ENCODE measurements at regions not wholly inside any gene's neighbourhood (a gene's known extent, or its start where the extent isn't known, plus 50 kb on each side); places are given as distances from the start of the nearest gene placed in this dataset.

GRCh38 chr12:107490010-107490409 lies 195.6 kb upstream of the PWP1 start:
- no peak for DNase-seq (ENCODE audit: low read depth in 1 of 2, low spot score in 1 of 2)

DNA sequence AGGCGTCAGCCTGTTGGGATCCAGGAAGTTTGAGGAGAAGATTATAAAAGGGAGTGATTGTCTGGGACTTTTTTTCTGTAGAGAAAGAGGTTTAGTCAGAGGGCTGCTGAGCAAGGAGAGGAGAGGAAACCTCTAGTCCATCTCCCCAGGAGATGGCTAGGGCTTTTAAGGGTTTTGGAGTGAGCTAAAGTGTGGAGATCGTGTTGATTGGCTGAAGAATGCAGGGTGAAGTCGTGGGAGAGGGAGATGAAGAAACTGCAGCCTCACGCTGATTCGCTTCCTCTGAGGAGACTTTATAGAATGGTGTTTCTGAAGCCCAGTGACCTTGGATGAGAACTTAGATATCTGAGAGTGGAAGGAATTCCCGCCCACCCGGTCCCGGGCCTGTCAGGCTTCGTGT lies 193.7 kb upstream of the PWP1 start:
- DNase-seq (ENCODE audit: low read depth in 1 of 2, low spot score in 1 of 2), result no peak

DNA sequence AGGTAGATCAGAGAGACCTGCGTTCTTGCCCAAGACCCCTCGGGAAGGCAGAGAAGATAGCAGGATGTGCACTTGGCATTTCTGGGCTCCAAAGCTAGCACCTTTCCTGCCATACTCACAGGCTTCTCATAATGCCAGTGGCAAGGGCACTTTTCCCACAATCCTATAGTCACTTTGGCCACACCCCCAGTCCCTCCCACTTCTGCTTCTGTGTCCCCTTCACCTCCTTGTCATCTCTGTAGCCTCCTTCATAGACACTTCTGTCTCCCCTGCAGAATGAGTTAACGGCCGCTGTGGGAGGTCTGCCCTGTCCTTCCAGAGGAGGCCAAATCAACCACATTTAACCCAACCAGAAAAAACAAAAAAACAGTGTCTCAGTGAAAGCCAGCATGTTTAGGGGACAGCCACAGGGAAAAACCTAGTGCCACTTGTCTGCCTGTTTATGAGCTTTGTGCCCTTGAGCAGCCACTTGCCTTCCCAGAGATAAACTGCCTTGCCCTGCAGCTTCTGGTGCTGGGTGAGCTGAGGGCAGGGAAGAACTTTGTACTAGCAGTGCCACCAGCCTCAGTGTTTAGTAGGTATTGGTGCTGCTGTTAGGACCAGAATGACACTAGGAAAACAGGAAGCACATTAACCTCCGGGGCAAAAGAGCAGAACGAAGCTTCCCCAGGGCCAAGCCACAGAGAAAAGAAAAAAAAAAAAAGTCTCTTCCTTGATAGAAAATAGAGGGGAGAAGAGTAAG lies 193.0 kb upstream of the PWP1 start:
- DNase-seq (ENCODE audit: low read depth in 1 of 2, low spot score in 1 of 2), result no peak

- DNase-seq (ENCODE audit: low read depth in 1 of 2, low spot score in 1 of 2), result no peak
Observed at GRCh38 chr12:107493135-107493494, 192.5 kb upstream of the PWP1 start.

DNA sequence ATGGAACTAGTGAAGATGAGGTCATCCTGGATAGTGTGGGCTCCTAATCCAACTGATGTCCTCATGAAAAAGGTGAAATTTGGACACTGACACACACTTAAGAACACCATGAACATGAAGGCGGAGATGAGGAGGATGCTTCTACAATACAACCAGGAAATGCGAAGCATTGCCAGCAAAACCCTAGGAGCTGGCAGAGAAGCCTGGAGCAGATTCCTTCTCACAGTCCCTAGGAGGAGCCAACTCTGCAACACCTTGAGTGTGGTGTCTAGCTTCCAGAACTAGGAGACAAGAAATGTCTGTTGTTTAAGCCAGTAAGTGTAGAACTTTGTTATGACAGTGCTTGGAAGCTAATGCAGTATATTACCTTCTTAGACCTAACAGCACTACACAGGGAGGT lies 191.9 kb upstream of the PWP1 start:
- DNase-seq (ENCODE audit: low read depth in 1 of 2, low spot score in 1 of 2), result no peak

- DNase-seq (ENCODE audit: low read depth in 1 of 2, low spot score in 1 of 2), result no peak
Observed at GRCh38 chr12:107494331-107494730, 191.3 kb upstream of the PWP1 start.

GRCh38 chr12:107495604-107496003 lies 190.0 kb upstream of the PWP1 start:
- DNase-seq (ENCODE audit: low read depth in 1 of 2, low spot score in 1 of 2), result no peak

GRCh38 chr12:107497231-107497630 lies 188.4 kb upstream of the PWP1 start:
- no peak for DNase-seq (ENCODE audit: low read depth in 1 of 2, low spot score in 1 of 2)

- DNase-seq (ENCODE audit: low read depth in 1 of 2, low spot score in 1 of 2), result no peak
Observed at GRCh38 chr12:107500307-107500706, 185.3 kb upstream of the PWP1 start.

DNA sequence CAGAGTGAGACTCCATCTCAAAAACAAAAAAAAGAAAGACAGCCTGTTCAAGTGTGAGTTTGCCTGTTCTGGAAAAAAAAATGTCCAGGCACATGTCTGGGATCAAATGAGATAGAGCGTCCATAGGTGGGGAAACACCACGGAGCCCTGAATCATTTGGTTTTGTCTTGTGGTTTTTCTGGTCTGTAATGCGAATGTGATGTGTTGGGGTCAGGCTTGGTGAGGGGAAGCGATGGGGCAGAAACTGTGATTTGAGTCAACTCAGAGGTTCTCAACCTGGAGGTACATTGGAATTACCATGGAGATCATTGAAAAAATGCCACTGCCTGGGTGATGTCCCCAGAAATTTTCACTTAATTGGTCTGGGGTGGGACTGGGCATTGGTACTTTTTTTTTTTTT lies 183.9 kb upstream of the PWP1 start:
- no peak for DNase-seq (ENCODE audit: low read depth in 1 of 2, low spot score in 1 of 2)

GRCh38 chr12:107503129-107503855 lies 182.3 kb upstream of the PWP1 start:
- no peak for DNase-seq (ENCODE audit: low read depth in 1 of 2, low spot score in 1 of 2)

GRCh38 chr12:107503887-107504885 lies 181.4 kb upstream of the PWP1 start:
- no peak for DNase-seq (ENCODE audit: low read depth in 1 of 2, low spot score in 1 of 2)

- no peak for DNase-seq (ENCODE audit: low read depth in 1 of 2, low spot score in 1 of 2)
Observed at GRCh38 chr12:107509421-107509820, 176.2 kb upstream of the PWP1 start.

- DNase-seq (ENCODE audit: low read depth in 1 of 2, low spot score in 1 of 2), result no peak
Observed at GRCh38 chr12:107510211-107510610, 175.4 kb upstream of the PWP1 start.

GRCh38 chr12:107511292-107511691 lies 174.3 kb upstream of the PWP1 start:
- no peak for DNase-seq (ENCODE audit: low read depth in 1 of 2, low spot score in 1 of 2)

- no peak for DNase-seq (ENCODE audit: low read depth in 1 of 2, low spot score in 1 of 2)
Observed at GRCh38 chr12:107512391-107512790, 173.2 kb upstream of the PWP1 start.

DNA sequence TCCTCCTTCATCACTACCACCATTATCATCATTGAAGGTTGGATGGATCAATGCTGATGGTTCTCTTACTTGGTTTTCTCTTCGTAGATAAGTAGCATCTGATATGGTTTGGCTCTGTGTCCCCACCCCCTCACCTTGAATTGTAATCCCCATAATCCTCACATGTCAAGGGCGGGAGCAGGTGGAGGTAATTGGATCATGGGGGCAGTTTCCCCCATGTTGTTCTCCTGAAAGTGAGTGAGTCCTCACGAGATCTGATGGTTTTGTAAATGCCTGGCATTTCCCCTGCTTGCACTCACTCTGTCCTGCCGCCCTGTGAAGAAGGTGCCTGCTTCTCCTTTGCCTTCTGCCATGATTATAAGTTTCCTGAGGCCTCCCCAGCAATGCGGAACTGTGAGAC lies 172.4 kb upstream of the PWP1 start:
- no peak for DNase-seq (ENCODE audit: low read depth in 1 of 2, low spot score in 1 of 2)

GRCh38 chr12:107513636-107514400 lies 171.8 kb upstream of the PWP1 start:
- no peak for DNase-seq (ENCODE audit: low read depth in 1 of 2, low spot score in 1 of 2)

- no peak for DNase-seq (ENCODE audit: low read depth in 1 of 2, low spot score in 1 of 2)
Observed at GRCh38 chr12:107514887-107515445, 170.6 kb upstream of the PWP1 start.

DNA sequence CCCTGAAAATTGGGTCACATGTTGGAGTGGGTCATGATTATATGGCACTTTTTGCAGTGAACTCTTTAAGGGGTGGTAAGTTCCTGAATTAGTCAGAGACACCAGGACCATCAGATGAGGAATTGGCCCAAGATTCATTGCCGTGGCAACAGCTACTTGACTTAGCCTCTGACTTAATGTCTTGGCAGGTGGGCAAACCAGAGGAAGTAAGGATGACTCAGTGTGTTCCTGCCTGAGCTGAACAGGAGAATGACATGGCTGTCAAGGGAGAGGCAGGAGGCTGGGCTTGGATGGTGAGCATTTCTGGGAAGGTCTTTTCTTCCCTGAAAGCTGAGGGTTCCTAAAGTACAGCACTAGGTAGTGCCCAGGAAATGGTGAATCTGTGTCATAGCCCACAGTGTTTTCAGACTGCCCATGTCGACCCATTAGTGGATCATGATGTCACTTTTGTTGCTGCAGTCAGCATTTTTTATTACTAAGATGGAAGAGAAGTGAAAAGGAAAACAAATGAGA lies 170.1 kb upstream of the PWP1 start:
- no peak for DNase-seq (ENCODE audit: low read depth in 1 of 2, low spot score in 1 of 2)

All from activated CD4-positive, alpha-beta T cell treated with anti-CD3 and anti-CD28 coated beads, Interleukin-2, amount 50 U/mL, for 24 hours (primary cell).